ACC112 (cell line): ENCODE measurements at regions not wholly inside any gene's neighbourhood (a gene's known extent, or its start where the extent isn't known, plus 50 kb on each side); places are given as distances from the start of the nearest gene placed in this dataset.

ENCODE experiments used
- H2AFZ ChIP-seq: fragments of 200-600 bp; sonication (generic); one replicate; pipeline ENCODE4 v1.6.0; 2017; ENCODE audit warnings: antibody characterized with exemption, low read length; ENCODE audit not compliant: unreplicated experiment
- H3K27ac ChIP-seq: fragments of 200-600 bp; sonication (generic); 2 replicates; pipeline ENCODE4 v1.5.1; 2014; ENCODE audit warnings: low read depth, mild to moderate bottlenecking, antibody characterized with exemption, low read length, moderate library complexity
- H3K27me3 ChIP-seq: fragments of 200-600 bp; sonication (generic); 2 replicates; pipeline ENCODE4 v1.6.1; 2014; ENCODE audit warnings: mild to moderate bottlenecking, antibody characterized with exemption, low read length, moderate library complexity, mixed read lengths; ENCODE audit not compliant: insufficient read depth
- H3K36me3 ChIP-seq: fragments of 200-600 bp; sonication (generic); 2 replicates; pipeline ENCODE4 v1.6.1; 2016; ENCODE audit warnings: mild to moderate bottlenecking, antibody characterized with exemption, low read length, moderate library complexity, mixed read lengths; ENCODE audit not compliant: insufficient read depth
- H3K4me1 ChIP-seq: fragments of 200-600 bp; sonication (generic); one replicate; pipeline ENCODE4 v1.6.1; 2016; ENCODE audit warnings: low read length, mixed read lengths; ENCODE audit not compliant: insufficient read depth, unreplicated experiment, control insufficient read depth
- H3K4me3 ChIP-seq: fragments of 200-600 bp; sonication (generic); 2 replicates; pipeline ENCODE4 v1.5.1; 2014; ENCODE audit warnings: mild to moderate bottlenecking, low read depth, low read length
- H3K79me2 ChIP-seq: fragments of 200-600 bp; sonication (generic); one replicate; pipeline ENCODE4 v1.6.0; 2016; ENCODE audit warnings: low read length; ENCODE audit not compliant: control insufficient read depth, unreplicated experiment, insufficient read depth

GRCh38 chr18:61706276-61706915, 186.4 kb downstream of the RNF152 start:
- Histone ChIP-seq H3K4me1 (peaks cover 21% of the 10 kb centered on the region), H3K27ac (no peak overlapping the region), H3K36me3 (no peaks in the 10 kb centered on the region), H2AFZ (no peak overlapping the region), H3K27me3 (no peaks in the 10 kb centered on the region), H3K4me3 (no peak overlapping the region), H3K79me2 (no peaks in the 10 kb centered on the region)

DNA sequence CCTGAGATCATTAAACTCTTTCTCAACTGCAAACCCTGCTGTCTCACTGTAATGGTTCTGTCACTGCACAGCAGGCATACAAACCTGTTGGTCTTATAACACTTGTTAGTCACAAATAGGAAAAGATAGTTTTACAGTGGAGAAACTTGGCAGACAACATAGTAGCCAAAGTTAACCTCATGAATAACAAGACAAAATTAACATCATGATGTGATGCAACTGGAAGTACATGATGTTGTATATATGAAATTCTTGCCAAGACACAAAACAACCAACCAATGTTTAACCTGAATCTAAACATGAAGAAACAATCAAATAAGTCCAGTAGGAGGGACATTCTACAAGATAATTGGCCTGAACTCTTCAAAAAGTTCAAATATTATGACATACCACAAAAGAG, 189.3 kb downstream of the RNF152 start:
- Histone ChIP-seq H3K36me3 (no peaks in the 10 kb centered on the region), H3K4me3 (no peak overlapping the region), H3K4me1 (peaks cover 22% of the 10 kb centered on the region), H3K79me2 (no peaks in the 10 kb centered on the region), H3K27ac (peak overlapping the region; percentile 83; the same call in 1 of the 2 replicates), H2AFZ (no peak overlapping the region), H3K27me3 (no peaks in the 10 kb centered on the region)

GRCh38 chr18:61702007-61702406, 190.8 kb downstream of the RNF152 start:
- peak overlapping the region; percentile 27 for H2AFZ ChIP-seq
- peaks cover 22% of the 10 kb centered on the region for H3K4me1 ChIP-seq
- H3K27ac ChIP-seq, result peak overlapping the region; percentile 83
- H3K4me3 ChIP-seq, result peak overlapping the region; percentile 14; the same call in 1 of the 2 replicates
- H3K27me3 ChIP-seq, result no peaks in the 10 kb centered on the region
- H3K36me3 ChIP-seq, result no peaks in the 10 kb centered on the region
- H3K79me2 ChIP-seq, result no peaks in the 10 kb centered on the region

- H3K4me3 ChIP-seq, result no peak overlapping the region
- H2AFZ ChIP-seq, result no peak overlapping the region
- no peaks in the 10 kb centered on the region for H3K79me2 ChIP-seq
- no peak overlapping the region for H3K27ac ChIP-seq
- no peaks in the 10 kb centered on the region for H3K27me3 ChIP-seq
- H3K36me3 ChIP-seq, result no peaks in the 10 kb centered on the region
- peaks cover 26% of the 10 kb centered on the region for H3K4me1 ChIP-seq
Observed at GRCh38 chr18:61699397-61700110, 193.3 kb downstream of the RNF152 start.

GRCh38 chr18:61697306-61697909, 195.4 kb downstream of the RNF152 start:
- Histone ChIP-seq H2AFZ (no peak overlapping the region), H3K27me3 (no peaks in the 10 kb centered on the region), H3K4me3 (no peak overlapping the region), H3K27ac (no peak overlapping the region), H3K79me2 (no peaks in the 10 kb centered on the region), H3K4me1 (peaks cover 21% of the 10 kb centered on the region), H3K36me3 (no peaks in the 10 kb centered on the region)

DNA sequence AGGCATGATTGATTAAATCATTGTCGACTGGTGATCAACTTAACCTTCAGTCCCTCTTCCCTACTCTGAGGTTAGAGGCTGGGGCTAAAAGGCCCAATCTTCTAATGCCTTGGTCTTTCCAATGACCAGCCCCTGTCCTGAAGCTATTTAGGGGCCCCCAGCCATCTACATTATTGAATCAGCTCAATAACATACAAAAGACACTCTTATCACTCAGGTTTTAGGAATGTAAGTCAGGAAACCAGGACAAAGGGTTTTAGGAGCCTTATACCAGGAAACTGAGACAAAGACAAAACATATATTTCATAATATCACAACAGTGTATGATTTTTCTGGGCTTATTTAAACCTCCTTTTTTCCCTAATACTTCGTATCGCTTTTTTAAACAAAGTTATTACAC, 198.6 kb downstream of the RNF152 start:
- H3K4me1 ChIP-seq, result peaks cover 10% of the 10 kb centered on the region
- no peaks in the 10 kb centered on the region for H3K27me3 ChIP-seq
- H2AFZ ChIP-seq, result no peak overlapping the region
- no peaks in the 10 kb centered on the region for H3K36me3 ChIP-seq
- no peaks in the 10 kb centered on the region for H3K79me2 ChIP-seq
- H3K4me3 ChIP-seq, result no peak overlapping the region
- no peak overlapping the region for H3K27ac ChIP-seq

GRCh38 chr18:61690418-61691138, 202.2 kb downstream of the RNF152 start:
- H3K27me3 ChIP-seq, result no peaks in the 10 kb centered on the region
- no peak overlapping the region for H3K27ac ChIP-seq
- H3K4me1 ChIP-seq, result peaks cover 10% of the 10 kb centered on the region
- no peak overlapping the region for H3K4me3 ChIP-seq
- no peak overlapping the region for H2AFZ ChIP-seq
- no peaks in the 10 kb centered on the region for H3K79me2 ChIP-seq
- no peaks in the 10 kb centered on the region for H3K36me3 ChIP-seq

GRCh38 chr18:61687317-61687716, 205.5 kb downstream of the RNF152 start:
- Histone ChIP-seq H3K36me3 (no peaks in the 10 kb centered on the region), H2AFZ (no peak overlapping the region), H3K79me2 (no peaks in the 10 kb centered on the region), H3K4me3 (no peak overlapping the region), H3K4me1 (no peaks in the 10 kb centered on the region), H3K27ac (no peak overlapping the region), H3K27me3 (no peaks in the 10 kb centered on the region)

DNA sequence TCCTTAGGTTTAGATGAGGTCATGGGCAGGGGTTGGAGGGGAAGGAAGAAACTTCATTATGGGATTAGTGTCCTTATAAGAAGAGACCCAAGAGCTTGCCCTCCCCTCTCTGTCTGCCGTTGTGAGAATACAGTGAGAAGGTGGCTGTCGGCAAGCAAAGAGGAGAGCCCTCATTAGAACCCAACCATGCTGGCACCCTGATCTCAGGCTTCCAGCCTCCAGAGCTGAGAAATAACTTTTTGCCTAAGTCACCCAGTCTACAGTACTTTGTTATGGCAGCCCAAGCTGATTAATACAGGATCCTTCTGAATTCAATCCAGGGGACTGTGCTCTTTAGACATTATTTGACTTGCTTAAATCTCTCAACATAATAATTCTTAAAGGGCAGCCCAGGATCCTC, 209.0 kb downstream of the RNF152 start:
- Histone ChIP-seq H3K79me2 (no peaks in the 10 kb centered on the region), H3K27ac (no peak overlapping the region), H3K27me3 (no peaks in the 10 kb centered on the region), H2AFZ (no peak overlapping the region), H3K4me3 (no peak overlapping the region), H3K4me1 (no peaks in the 10 kb centered on the region), H3K36me3 (no peaks in the 10 kb centered on the region)

- Histone ChIP-seq H3K27me3 (no peaks in the 10 kb centered on the region), H3K4me1 (no peaks in the 10 kb centered on the region), H3K79me2 (no peaks in the 10 kb centered on the region)
Observed at GRCh38 chr18:61681065-61681464, 211.7 kb downstream of the RNF152 start.

More at GRCh38 chr18:61681065-61681464, 211.7 kb downstream of the RNF152 start:
- Histone ChIP-seq H3K4me3 (no peak overlapping the region), H3K27ac (no peak overlapping the region), H3K36me3 (no peaks in the 10 kb centered on the region), H2AFZ (no peak overlapping the region)
